ENCODE measurements at regions not wholly inside any gene's neighbourhood (a gene's known extent, or its start where the extent isn't known, plus 50 kb on each side); places are given as distances from the start of the nearest gene placed in this dataset.

GRCh38 chr7:85306115-85306514, 119.3 kb upstream of the SEMA3D start:
- H3K9me3 ChIP-seq (ENCODE audit: control insufficient read depth in 4 of 4, low read length in 3 of 4), result no peaks in the 10 kb centered on the region
- peaks cover 0 to 6% (median 0%) of the 10 kb centered on the region in 4 donors for H3K27me3 ChIP-seq (ENCODE audit: control insufficient read depth in 4 of 4, insufficient read depth in 4 of 4, low read length in 3 of 4)
- no peaks in the 10 kb centered on the region for H3K4me1 ChIP-seq (ENCODE audit: control insufficient read depth in 4 of 4, insufficient read depth in 4 of 4, low read length in 3 of 4)
- H3K36me3 ChIP-seq (ENCODE audit: control insufficient read depth in 4 of 4, insufficient read depth in 3 of 4, low read depth in 1 of 4, low read length in 3 of 4), result no peaks in the 10 kb centered on the region
- no peak overlapping the region for H3K9ac ChIP-seq (ENCODE audit: low read depth in 1 of 2, low read length in 2 of 2)
- WGBS, result 44% methylated on average over 2 of the region's 2 CpGs
- no peak overlapping the region for H3K27ac ChIP-seq (ENCODE audit: low read depth in 1 of 2, low read length in 2 of 2)
- DNase-seq (ENCODE audit: low spot score), result no peak
- TF ChIP-seq FOXA1 (IDR thresholded peaks at IDR 0.05) (no peak), NR2F2 (IDR thresholded peaks at IDR 0.05) (no peak), EGR1 (IDR thresholded peaks at IDR 0.05; ENCODE audit: low read depth in 2 of 2) (no peak), ZBTB33 (IDR thresholded peaks at IDR 0.05) (no peak), FOXA2 (IDR thresholded peaks at IDR 0.05) (no peak), CTCF (IDR thresholded peaks at IDR 0.05; ENCODE audit: low read depth, low read length, missing input control) (no peak), ATF3 (IDR thresholded peaks at IDR 0.05) (no peak), JUND (IDR thresholded peaks at IDR 0.05) (no peak), YY1 (IDR thresholded peaks at IDR 0.05) (no peak)
- H3K4me3 ChIP-seq (ENCODE audit: low read depth in 1 of 3, low read length in 3 of 3), result no peak overlapping the region

GRCh38 chr7:85294176-85294575, 107.3 kb upstream of the SEMA3D start:
- 85% methylated on average over 3 of the region's 3 CpGs for WGBS
- H3K4me1 ChIP-seq (ENCODE audit: control insufficient read depth in 4 of 4, insufficient read depth in 4 of 4, low read length in 3 of 4), result no peaks in the 10 kb centered on the region
- no peak for TF ChIP-seq GABPA (IDR thresholded peaks at IDR 0.05 in 1 of 2, conservative IDR thresholded peaks at IDR 0.05 in 1 of 2)
- no peaks in the 10 kb centered on the region for H3K36me3 ChIP-seq (ENCODE audit: control insufficient read depth in 4 of 4, insufficient read depth in 3 of 4, low read depth in 1 of 4, low read length in 3 of 4)
- H3K9me3 ChIP-seq (ENCODE audit: control insufficient read depth in 4 of 4, low read length in 3 of 4), result no peaks in the 10 kb centered on the region
- H3K27ac ChIP-seq (ENCODE audit: low read depth in 1 of 2, low read length in 2 of 2), result no peak overlapping the region
- no peaks in the 10 kb centered on the region for H3K27me3 ChIP-seq (ENCODE audit: control insufficient read depth in 4 of 4, insufficient read depth in 4 of 4, low read length in 3 of 4)
- no peak overlapping the region for H3K4me3 ChIP-seq (ENCODE audit: low read depth in 1 of 3, low read length in 3 of 3)
- no peak overlapping the region for H3K9ac ChIP-seq (ENCODE audit: low read depth in 1 of 2, low read length in 2 of 2)
- no peak for DNase-seq (ENCODE audit: low spot score)

- Histone ChIP-seq H3K4me3 (ENCODE audit: low read depth in 1 of 3, low read length in 3 of 3) (no peak overlapping the region), H3K9me3 (ENCODE audit: control insufficient read depth in 4 of 4, low read length in 3 of 4) (no peaks in the 10 kb centered on the region), H3K27me3 (ENCODE audit: control insufficient read depth in 4 of 4, insufficient read depth in 4 of 4, low read length in 3 of 4) (no peaks in the 10 kb centered on the region), H3K4me1 (ENCODE audit: control insufficient read depth in 4 of 4, insufficient read depth in 4 of 4, low read length in 3 of 4) (no peaks in the 10 kb centered on the region), H3K9ac (ENCODE audit: low read depth in 1 of 2, low read length in 2 of 2) (no peak overlapping the region), H3K27ac (ENCODE audit: low read depth in 1 of 2, low read length in 2 of 2) (no peak overlapping the region), H3K36me3 (ENCODE audit: control insufficient read depth in 4 of 4, insufficient read depth in 3 of 4, low read depth in 1 of 4, low read length in 3 of 4) (no peaks in the 10 kb centered on the region)
- DNase-seq (ENCODE audit: low spot score), result no peak
- TF ChIP-seq HNF4G (IDR thresholded peaks at IDR 0.05) (no peak), MAX (IDR thresholded peaks at IDR 0.05) (no peak)
Measured at GRCh38 chr7:85292908-85293576, 106.2 kb upstream of the SEMA3D start.

All from liver (tissue), 8 donors.